Caco-2 (cell line): ENCODE measurements at regions not wholly inside any gene's neighbourhood (a gene's known extent, or its start where the extent isn't known, plus 50 kb on each side); places are given as distances from the start of the nearest gene placed in this dataset.

Experiments
- BruUV-seq: library from RNA; stranded (reverse); fragments of 400-500 nt; replicated peaks from 2 replicates; lab custom pipeline; 2021; lab: Mats Ljungman, UMichigan
- CTCF ChIA-PET: fragments of 300-600 bp; sonication (Branson Sonifier 250); formaldehyde crosslinking; loops from one replicate; lab custom pipeline; 2022; ENCODE audit warnings: antibody characterized with exemption; lab: Charles Lee
- POLR2A ChIA-PET: fragments of 300-600 bp; sonication (Branson Sonifier 250); formaldehyde crosslinking; loops from one replicate; lab custom pipeline; 2022; ENCODE audit warnings: antibody characterized with exemption; lab: Charles Lee
- DNase-seq, 2 experiments: peaks; one replicate each; pipeline versions ENCODE4 v3.0.0 to v3.0.0-alpha.2; 2020 to 2022
- H3K27me3 ChIP-seq: replicated peaks from 2 replicates; pipeline ENCODE4 v1.6.0; 2011; ENCODE audit warnings: low read length; ENCODE audit not compliant: control insufficient read depth, insufficient read depth
- H3K36me3 ChIP-seq: 2 replicates; pipeline ENCODE4 v1.5.1; 2011; ENCODE audit warnings: low read length; ENCODE audit not compliant: control insufficient read depth, insufficient read depth
- H3K4me1 ChIP-seq: fragments of 250-450 bp; sonication (Bioruptor Pico); 2 replicates; pipeline ENCODE4 v1.5.1; 2020; ENCODE audit warnings: mild to moderate bottlenecking
- H3K4me3 ChIP-seq: 2 replicates; pipeline ENCODE4 v1.5.1; 2011; ENCODE audit warnings: low read depth, mild to moderate bottlenecking, control low read depth, low read length
- H3K9me3 ChIP-seq: fragments of 250-450 bp; sonication (Bioruptor Pico); 2 replicates; pipeline ENCODE4 v1.5.1; 2020; ENCODE audit warnings: mild to moderate bottlenecking, moderate library complexity
- H3K27ac Mint-ChIP-seq: one replicate; pipeline ENCODE4 v1.8.0; 2022; ENCODE audit warnings: mixed read lengths; ENCODE audit not compliant: unreplicated experiment
- H3K27me3 Mint-ChIP-seq: one replicate; pipeline ENCODE4 v1.8.0; 2022; ENCODE audit warnings: mixed read lengths; ENCODE audit not compliant: insufficient read depth, unreplicated experiment
- H3K36me3 Mint-ChIP-seq: one replicate; pipeline ENCODE4 v1.8.0; 2022; ENCODE audit warnings: mild to moderate bottlenecking, mixed read lengths; ENCODE audit not compliant: insufficient read depth, unreplicated experiment
- H3K4me1 Mint-ChIP-seq: one replicate; pipeline ENCODE4 v1.8.0; 2022; ENCODE audit warnings: low read depth, mixed read lengths; ENCODE audit not compliant: unreplicated experiment
- H3K4me3 Mint-ChIP-seq: one replicate; pipeline ENCODE4 v1.8.0; 2022; ENCODE audit warnings: mild to moderate bottlenecking, moderate library complexity, mixed read lengths; ENCODE audit not compliant: unreplicated experiment
- H3K9me3 Mint-ChIP-seq: one replicate; pipeline ENCODE4 v1.8.0; 2022; ENCODE audit warnings: mixed read lengths; ENCODE audit not compliant: unreplicated experiment
- intact Hi-C: fragments of 100-400 bp; cut with micrococcal nuclease; formaldehyde crosslinking; loops from one replicate; pipeline ENCODE4 v1.10.0; 2022; ENCODE audit not compliant: unreplicated experiment
- TF ChIP-seq, protein P1 (sequence below), 2 experiments: fragments of 200-600 bp in 1 of 2; IDR thresholded peaks; 1 replicate in 1 of 2; 2 replicates in 1 of 2; pipeline versions ENCODE4 v1.5.1 to v1.8.0; 2011 to 2022; ENCODE audit warnings: antibody characterized with exemption in 1 of 2, control low read depth in 1 of 2, inconsistent platforms in 1 of 2, low read depth in 1 of 2, low read length in 1 of 2, mild to moderate bottlenecking in 1 of 2, moderate library complexity in 1 of 2; ENCODE audit not compliant: insufficient read depth in 1 of 2, severe bottlenecking in 1 of 2, unreplicated experiment in 1 of 2

DNA sequence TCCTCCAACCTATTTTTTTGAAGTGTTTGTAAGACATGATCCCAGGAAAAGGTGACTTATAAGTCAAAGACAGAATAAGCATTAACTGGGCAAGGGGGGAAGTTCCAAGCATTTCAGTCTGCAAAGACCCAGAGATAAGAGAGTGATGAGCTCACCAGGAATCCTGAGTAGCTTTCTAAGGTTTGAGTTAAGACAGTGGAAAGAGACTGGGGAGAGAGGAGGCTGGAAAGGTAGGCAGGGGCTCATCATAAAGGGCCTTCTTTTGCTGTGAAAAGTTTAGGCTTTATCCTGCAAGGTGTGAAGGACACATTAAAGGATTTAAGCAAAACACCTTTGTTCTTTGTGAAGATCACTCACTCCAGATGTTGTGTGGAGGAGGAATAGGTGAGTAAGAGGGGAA lies 438.8 kb downstream of the CHL1 start:
- Mint-ChIP-seq H3K27ac (no peak overlapping the region), H3K36me3 (no peaks in the 10 kb centered on the region), H3K4me1 (no peaks in the 10 kb centered on the region), H3K9me3 (no peaks in the 10 kb centered on the region), H3K4me3 (no peak overlapping the region), H3K27me3 (peaks cover 4% of the 10 kb centered on the region)
- intact Hi-C loops = no loop called here
- DNase-seq = no peak
- no TSS peak for BruUV-seq
- no peaks in the 10 kb centered on the region for H3K36me3 ChIP-seq
- CTCF ChIA-PET = no interaction called here
- POLR2A ChIA-PET = no interaction called here
- no peaks in the 10 kb centered on the region for H3K9me3 ChIP-seq
- H3K27me3 ChIP-seq = no peaks in the 10 kb centered on the region
- no peaks in the 10 kb centered on the region for H3K4me1 ChIP-seq
- TF ChIP-seq, protein P1, sequence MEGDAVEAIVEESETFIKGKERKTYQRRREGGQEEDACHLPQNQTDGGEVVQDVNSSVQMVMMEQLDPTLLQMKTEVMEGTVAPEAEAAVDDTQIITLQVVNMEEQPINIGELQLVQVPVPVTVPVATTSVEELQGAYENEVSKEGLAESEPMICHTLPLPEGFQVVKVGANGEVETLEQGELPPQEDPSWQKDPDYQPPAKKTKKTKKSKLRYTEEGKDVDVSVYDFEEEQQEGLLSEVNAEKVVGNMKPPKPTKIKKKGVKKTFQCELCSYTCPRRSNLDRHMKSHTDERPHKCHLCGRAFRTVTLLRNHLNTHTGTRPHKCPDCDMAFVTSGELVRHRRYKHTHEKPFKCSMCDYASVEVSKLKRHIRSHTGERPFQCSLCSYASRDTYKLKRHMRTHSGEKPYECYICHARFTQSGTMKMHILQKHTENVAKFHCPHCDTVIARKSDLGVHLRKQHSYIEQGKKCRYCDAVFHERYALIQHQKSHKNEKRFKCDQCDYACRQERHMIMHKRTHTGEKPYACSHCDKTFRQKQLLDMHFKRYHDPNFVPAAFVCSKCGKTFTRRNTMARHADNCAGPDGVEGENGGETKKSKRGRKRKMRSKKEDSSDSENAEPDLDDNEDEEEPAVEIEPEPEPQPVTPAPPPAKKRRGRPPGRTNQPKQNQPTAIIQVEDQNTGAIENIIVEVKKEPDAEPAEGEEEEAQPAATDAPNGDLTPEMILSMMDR (IDR thresholded peaks at IDR 0.05; ENCODE audit: insufficient read depth in 1 of 2, low read depth in 1 of 2, low read length in 1 of 2, severe bottlenecking in 1 of 2, unreplicated experiment in 1 of 2) = no peak
- no peak overlapping the region for H3K4me3 ChIP-seq

DNA sequence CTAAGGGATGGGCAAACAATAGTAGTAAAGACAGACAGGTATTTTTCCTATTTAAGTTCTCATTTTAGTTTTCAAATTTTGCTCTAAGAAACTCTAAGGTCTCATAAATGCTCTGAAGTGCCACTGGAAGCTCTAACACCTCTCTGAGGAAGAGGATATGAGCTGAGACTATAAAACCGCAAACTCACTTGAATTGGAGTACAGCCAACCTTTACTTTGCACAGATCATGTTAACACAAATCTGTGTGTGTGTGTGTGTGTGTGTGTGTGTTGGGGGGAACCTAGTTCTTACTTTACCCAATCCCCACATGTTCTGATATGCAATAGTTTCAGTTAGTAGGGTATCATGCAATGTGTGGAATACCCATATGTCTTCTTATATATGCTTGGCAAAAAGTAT lies 446.8 kb downstream of the CHL1 start:
- Histone ChIP-seq H3K36me3 (no peaks in the 10 kb centered on the region), H3K4me1 (no peaks in the 10 kb centered on the region), H3K9me3 (no peaks in the 10 kb centered on the region), H3K4me3 (no peak overlapping the region), H3K27me3 (no peaks in the 10 kb centered on the region)
- ChIA-PET CTCF (no interaction called here), POLR2A (no interaction called here)
- Mint-ChIP-seq H3K4me3 (no peak overlapping the region), H3K9me3 (no peaks in the 10 kb centered on the region), H3K27ac (no peak overlapping the region), H3K4me1 (no peaks in the 10 kb centered on the region), H3K36me3 (no peaks in the 10 kb centered on the region), H3K27me3 (peaks cover 5% of the 10 kb centered on the region)
- TF ChIP-seq, protein P1 (IDR thresholded peaks at IDR 0.05; ENCODE audit: insufficient read depth in 1 of 2, low read depth in 1 of 2, low read length in 1 of 2, severe bottlenecking in 1 of 2, unreplicated experiment in 1 of 2) = no peak
- no TSS peak for BruUV-seq
- DNase-seq = no peak
- intact Hi-C loops = no loop called here

DNA sequence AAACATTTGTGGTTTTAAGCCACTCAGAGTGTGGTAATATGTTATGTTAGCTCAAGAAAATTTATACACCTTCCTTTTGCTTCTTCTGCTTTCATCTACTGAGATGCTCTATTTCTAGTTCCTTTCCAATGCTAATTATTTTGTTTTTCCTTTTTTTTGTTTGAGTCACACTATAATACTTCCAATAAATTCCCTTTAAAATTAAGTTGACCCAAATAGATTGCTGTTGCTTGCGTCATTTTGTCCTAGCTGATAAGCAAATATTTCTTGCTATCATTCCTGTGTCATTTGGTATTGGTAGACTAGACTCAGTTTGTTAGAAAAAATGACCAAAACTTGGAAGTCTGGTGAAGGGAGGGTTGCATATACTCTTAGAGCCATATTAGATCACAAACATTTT lies 437.0 kb upstream of the CNTN6 start:
- H3K4me1 Mint-ChIP-seq = no peaks in the 10 kb centered on the region
- Histone ChIP-seq H3K4me3 (no peak overlapping the region), H3K4me1 (no peaks in the 10 kb centered on the region), H3K36me3 (no peaks in the 10 kb centered on the region), H3K27me3 (no peaks in the 10 kb centered on the region), H3K9me3 (no peaks in the 10 kb centered on the region)
- intact Hi-C loops = no loop called here
- BruUV-seq = no TSS peak
- TF ChIP-seq, protein P1 (IDR thresholded peaks at IDR 0.05; ENCODE audit: insufficient read depth in 1 of 2, low read depth in 1 of 2, low read length in 1 of 2, severe bottlenecking in 1 of 2, unreplicated experiment in 1 of 2) = no peak
- no peak overlapping the region for H3K27ac Mint-ChIP-seq
- H3K9me3 Mint-ChIP-seq = no peaks in the 10 kb centered on the region
- DNase-seq = no peak
- H3K27me3 Mint-ChIP-seq = no peaks in the 10 kb centered on the region
- ChIA-PET POLR2A (no interaction called here), CTCF (no interaction called here)
- H3K4me3 Mint-ChIP-seq = no peak overlapping the region
- no peaks in the 10 kb centered on the region for H3K36me3 Mint-ChIP-seq
